ENCODE measurements at regions not wholly inside any gene's neighbourhood (a gene's known extent, or its start where the extent isn't known, plus 50 kb on each side); places are given as distances from the start of the nearest gene placed in this dataset.

DNA sequence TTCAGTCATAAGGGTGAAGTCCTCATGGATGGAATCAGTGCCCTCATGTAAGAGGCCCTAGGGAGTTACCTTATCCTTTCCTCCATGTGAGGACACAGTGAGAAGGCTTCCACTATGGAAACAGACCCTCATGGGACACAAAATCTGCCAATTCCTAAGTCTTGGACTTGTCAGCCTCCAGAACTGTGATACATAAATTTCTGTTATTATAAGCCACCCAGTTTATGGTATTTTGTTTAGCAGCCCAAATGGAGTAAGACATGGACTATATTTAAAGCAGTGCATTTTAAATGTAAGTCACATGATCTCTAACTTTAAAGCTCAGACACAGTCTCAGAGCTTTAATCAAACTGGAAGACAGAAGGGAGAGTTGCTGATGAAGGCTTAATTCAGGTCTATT lies 619.8 kb upstream of the CHORDC1 start:
- TF ChIP-seq, protein P1, sequence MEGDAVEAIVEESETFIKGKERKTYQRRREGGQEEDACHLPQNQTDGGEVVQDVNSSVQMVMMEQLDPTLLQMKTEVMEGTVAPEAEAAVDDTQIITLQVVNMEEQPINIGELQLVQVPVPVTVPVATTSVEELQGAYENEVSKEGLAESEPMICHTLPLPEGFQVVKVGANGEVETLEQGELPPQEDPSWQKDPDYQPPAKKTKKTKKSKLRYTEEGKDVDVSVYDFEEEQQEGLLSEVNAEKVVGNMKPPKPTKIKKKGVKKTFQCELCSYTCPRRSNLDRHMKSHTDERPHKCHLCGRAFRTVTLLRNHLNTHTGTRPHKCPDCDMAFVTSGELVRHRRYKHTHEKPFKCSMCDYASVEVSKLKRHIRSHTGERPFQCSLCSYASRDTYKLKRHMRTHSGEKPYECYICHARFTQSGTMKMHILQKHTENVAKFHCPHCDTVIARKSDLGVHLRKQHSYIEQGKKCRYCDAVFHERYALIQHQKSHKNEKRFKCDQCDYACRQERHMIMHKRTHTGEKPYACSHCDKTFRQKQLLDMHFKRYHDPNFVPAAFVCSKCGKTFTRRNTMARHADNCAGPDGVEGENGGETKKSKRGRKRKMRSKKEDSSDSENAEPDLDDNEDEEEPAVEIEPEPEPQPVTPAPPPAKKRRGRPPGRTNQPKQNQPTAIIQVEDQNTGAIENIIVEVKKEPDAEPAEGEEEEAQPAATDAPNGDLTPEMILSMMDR (conservative IDR thresholded peaks at IDR 0.05; ENCODE audit: low read depth, low read length) = no peak
- no peak for TF ChIP-seq EZH2 (IDR thresholded peaks at IDR 0.05; ENCODE audit: borderline replicate concordance, low read depth, low read length, poor library complexity, severe bottlenecking)
